Breast epithelium (tissue), 3 donors: ENCODE measurements at regions not wholly inside any gene's neighbourhood (a gene's known extent, or its start where the extent isn't known, plus 50 kb on each side); places are given as distances from the start of the nearest gene placed in this dataset.

Experiments used
- CTCF ChIP-seq, 3 donors: fragments of 450-650 bp; IDR thresholded peaks; one replicate each; pipeline ENCODE4 v1.5.1; 2016 to 2017; ENCODE audit warnings: antibody characterized with exemption in 3 of 3, mild to moderate bottlenecking in 3 of 3, moderate library complexity in 3 of 3
- POLR2AphosphoS5 ChIP-seq, 3 donors: sonication (generic); formaldehyde crosslinking; IDR thresholded peaks; one replicate each; pipeline ENCODE4 v1.6.1; 2017; ENCODE audit warnings: antibody characterized with exemption in 3 of 3

- TF ChIP-seq CTCF (IDR thresholded peaks at IDR 0.05) (no peak), POLR2AphosphoS5 (IDR thresholded peaks at IDR 0.05) (no peak)
Measured at GRCh38 chr13:34085204-34085603, 267.3 kb downstream of the RFC3 start.
